Glomerular visceral epithelial cell (primary cell): ENCODE measurements at regions not wholly inside any gene's neighbourhood (a gene's known extent, or its start where the extent isn't known, plus 50 kb on each side); places are given as distances from the start of the nearest gene placed in this dataset.
"Not testable (repeated sequence)": the region's sequence is repeated elsewhere in the genome, so short reads cannot be mapped to it uniquely, and the experiment has no call there.

Experiments
- DNase-seq: peaks from one replicate; pipeline ENCODE4 v3.0.0-alpha.2; 2016; ENCODE audit errors: extremely low spot score

- no peak for DNase-seq
These were observed 50.7 kb upstream of the KLF7 start for GRCh38 chr2:207216457-207216856.

GRCh38 chr2:207217442-207217841 is 51.7 kb upstream of the KLF7 start:
- DNase-seq = no peak

GRCh38 chr2:207219081-207219630 is 53.4 kb upstream of the KLF7 start:
- DNase-seq = no peak

GRCh38 chr2:207219676-207220501 is 54.1 kb upstream of the KLF7 start:
- DNase-seq = peak; percentile 32

- no peak for DNase-seq
These were observed 56.0 kb upstream of the KLF7 start for GRCh38 chr2:207221731-207222130.

GRCh38 chr2:207223051-207223450 is 57.3 kb upstream of the KLF7 start:
- peak; percentile 85 for DNase-seq

GRCh38 chr2:207224381-207224780 is 58.6 kb upstream of the KLF7 start:
- no peak for DNase-seq

- no peak for DNase-seq
These were observed 59.2 kb upstream of the KLF7 start for GRCh38 chr2:207224791-207225482.

GRCh38 chr2:207225773-207226172 is 60.0 kb upstream of the KLF7 start:
- DNase-seq = no peak

- no peak for DNase-seq
These were observed 60.5 kb upstream of the KLF7 start for GRCh38 chr2:207226243-207226642.

GRCh38 chr2:207226671-207227061 is 60.9 kb upstream of the KLF7 start:
- DNase-seq = no peak

GRCh38 chr2:207227062-207227748 is 61.5 kb upstream of the KLF7 start:
- DNase-seq = no peak

- no peak for DNase-seq
These were observed 62.0 kb upstream of the KLF7 start for GRCh38 chr2:207227749-207228145.

GRCh38 chr2:207228402-207228801 is 62.7 kb upstream of the KLF7 start:
- no peak for DNase-seq

GRCh38 chr2:207229161-207229560 is 63.4 kb upstream of the KLF7 start:
- DNase-seq = no peak

- DNase-seq = no peak
These were observed 64.7 kb upstream of the KLF7 start for GRCh38 chr2:207230261-207231105.

- DNase-seq = no peak
These were observed 65.5 kb upstream of the KLF7 start for GRCh38 chr2:207231106-207231865.

- no peak for DNase-seq
These were observed 66.2 kb upstream of the KLF7 start for GRCh38 chr2:207231967-207232366.

- not testable (repeated sequence) for DNase-seq
These were observed 67.4 kb upstream of the KLF7 start for GRCh38 chr2:207233141-207233540.

- no peak for DNase-seq
These were observed 68.0 kb upstream of the KLF7 start for GRCh38 chr2:207233731-207234130.

GRCh38 chr2:207235621-207236020 is 69.9 kb upstream of the KLF7 start:
- no peak for DNase-seq
